HCEC 1CT (cell line): ENCODE measurements at regions not wholly inside any gene's neighbourhood (a gene's known extent, or its start where the extent isn't known, plus 50 kb on each side); places are given as distances from the start of the nearest gene placed in this dataset.
"Not testable (repeated sequence)": the region's sequence is repeated elsewhere in the genome, so short reads cannot be mapped to it uniquely, and the experiment has no call there.

Experiments used
- DNase-seq: peaks from one replicate; pipeline ENCODE4 v3.0.0-alpha.2; 2017

- DNase-seq, result no peak
Measured at GRCh38 chr6:101116337-101116736, 235.2 kb upstream of the ASCC3 start.

GRCh38 chr6:101117393-101118135 is 236.4 kb upstream of the ASCC3 start:
- DNase-seq, result no peak

DNA sequence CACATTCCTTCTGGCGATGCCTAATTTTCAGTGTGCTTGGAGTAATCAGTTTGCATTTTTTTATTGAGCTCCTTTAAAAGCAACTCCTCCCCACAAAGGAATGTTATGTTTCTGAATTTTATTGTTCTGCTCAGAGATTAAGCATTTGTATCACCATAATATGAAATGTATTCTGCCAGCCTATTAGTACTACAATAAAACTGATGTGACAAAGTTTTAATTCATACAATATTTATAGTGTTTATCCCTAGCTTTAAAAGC is 236.9 kb upstream of the ASCC3 start:
- DNase-seq, result no peak

DNA sequence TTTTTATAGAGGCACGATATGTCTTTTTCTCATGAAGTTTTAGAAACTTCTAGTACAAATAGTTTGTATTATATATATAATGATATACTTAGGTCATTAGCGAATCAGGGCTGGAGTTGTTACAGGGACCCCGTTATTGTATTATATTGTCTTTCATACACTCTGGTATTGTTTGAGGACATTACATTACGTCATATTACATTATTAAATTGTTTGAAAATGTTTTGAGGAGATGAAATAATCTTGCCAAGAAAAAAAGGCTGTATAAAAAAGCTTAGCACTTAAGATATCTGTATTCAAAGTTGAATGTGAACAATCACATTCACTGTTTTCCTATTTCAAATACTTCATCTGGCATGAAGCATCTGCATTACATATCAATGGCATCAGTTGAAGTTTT is 239.6 kb upstream of the ASCC3 start:
- DNase-seq, result no peak

DNA sequence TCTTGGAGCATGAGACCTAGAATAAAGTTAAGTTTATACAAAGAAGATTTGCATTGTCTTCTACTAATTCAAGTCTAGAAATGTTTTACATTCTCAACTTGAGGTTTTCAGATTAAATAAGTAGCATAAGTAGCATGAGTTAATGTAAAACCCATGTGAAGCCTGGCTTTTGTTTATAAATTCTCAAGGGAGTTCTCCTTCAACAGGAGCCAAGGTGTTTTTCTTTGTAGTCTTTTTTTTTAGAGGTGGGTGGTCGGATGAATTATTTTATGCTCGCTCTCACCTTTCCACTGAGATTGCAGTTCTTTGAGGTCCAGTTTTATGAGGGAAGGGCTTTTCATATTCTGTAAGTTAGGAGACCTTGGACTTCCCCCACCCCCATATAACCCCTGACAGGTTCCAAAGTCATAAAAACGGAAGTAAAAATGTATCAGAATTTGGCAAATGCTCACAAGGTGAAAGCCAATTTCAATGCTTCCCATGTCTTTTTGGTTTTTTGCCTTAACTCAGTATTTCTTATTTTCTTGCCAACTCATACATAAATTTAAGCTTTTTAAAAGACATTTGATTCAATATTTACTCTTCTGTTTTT is 244.3 kb upstream of the ASCC3 start:
- DNase-seq, result no peak

DNA sequence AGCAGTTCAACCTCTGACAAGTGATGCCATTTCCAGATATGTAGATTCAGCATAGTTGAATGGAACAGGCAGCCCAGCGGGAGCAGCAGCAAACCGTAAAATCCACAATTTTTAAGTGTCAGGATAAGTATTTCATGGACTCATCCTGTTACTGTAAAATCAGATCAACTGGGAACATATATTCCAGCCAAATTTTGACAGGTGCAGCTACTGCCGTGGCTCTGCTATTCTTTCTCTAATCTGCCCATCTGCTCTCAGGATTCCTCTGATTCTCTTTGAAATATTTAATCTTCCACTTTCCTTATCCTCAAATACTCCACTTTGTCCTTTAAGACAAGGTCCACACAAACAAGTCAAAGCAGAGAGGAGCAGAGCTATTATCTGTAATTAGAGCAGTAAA is 245.4 kb upstream of the ASCC3 start:
- DNase-seq, result no peak

GRCh38 chr6:101129851-101130250 is 248.7 kb upstream of the ASCC3 start:
- no peak for DNase-seq

- peak; percentile 95 for DNase-seq
Measured at GRCh38 chr6:101146389-101146788, 247.1 kb upstream of the GRIK2 start.

DNA sequence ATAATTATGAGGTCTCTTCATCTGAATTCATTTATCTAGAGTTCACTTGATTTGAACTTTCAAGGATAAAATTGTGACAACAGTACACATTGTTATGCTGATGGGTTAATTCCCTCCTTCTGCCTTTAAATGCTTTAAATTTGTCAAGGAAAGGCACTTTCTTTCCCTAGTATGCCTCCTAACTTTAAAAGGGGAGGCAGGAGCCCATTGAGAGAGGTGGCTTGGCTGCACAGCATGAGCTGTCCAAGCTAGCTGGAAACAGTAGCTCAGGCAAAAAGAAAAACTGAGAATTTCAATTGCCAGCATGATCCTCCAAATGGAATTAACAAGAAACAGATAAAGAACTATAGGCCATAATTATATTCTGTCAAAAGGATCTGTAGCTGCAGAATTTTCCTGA is 243.3 kb upstream of the GRIK2 start:
- DNase-seq, result no peak

DNA sequence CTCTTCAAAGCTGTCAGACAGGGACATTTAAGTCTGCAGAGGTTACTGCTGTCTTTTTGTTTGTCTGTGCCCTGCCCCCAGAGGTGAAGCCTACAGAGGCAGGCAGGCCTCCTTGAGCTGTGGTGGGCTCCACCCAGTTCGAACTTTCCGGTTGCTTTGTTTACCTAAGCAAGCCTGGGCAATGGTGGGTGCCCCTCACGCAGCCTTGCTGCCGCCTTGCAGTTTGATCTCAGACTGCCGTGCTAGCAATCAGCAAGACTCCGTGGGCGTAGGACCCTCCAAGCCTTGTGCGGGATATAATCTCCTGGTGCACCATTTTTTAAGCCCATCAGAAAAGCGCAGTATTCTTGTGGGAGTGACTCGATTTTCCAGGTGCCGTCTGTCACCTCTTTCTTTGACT is 235.9 kb upstream of the GRIK2 start:
- not testable (repeated sequence) for DNase-seq

GRCh38 chr6:101163611-101164010 is 229.9 kb upstream of the GRIK2 start:
- peak; percentile 30 for DNase-seq

- no peak for DNase-seq
Measured at GRCh38 chr6:101167638-101168037, 225.9 kb upstream of the GRIK2 start.

GRCh38 chr6:101171049-101171448 is 222.5 kb upstream of the GRIK2 start:
- not testable (repeated sequence) for DNase-seq

- DNase-seq, result peak; percentile 44
Measured at GRCh38 chr6:101178748-101179147, 214.8 kb upstream of the GRIK2 start.

- no peak for DNase-seq
Measured at GRCh38 chr6:101181006-101181405, 212.5 kb upstream of the GRIK2 start.

GRCh38 chr6:101188285-101188798 is 205.2 kb upstream of the GRIK2 start:
- DNase-seq, result not testable (repeated sequence)

GRCh38 chr6:101195588-101195987 is 197.9 kb upstream of the GRIK2 start:
- DNase-seq, result peak; percentile 78

GRCh38 chr6:101199441-101199840 is 194.1 kb upstream of the GRIK2 start:
- no peak for DNase-seq

GRCh38 chr6:101202867-101203374 is 190.6 kb upstream of the GRIK2 start:
- no peak for DNase-seq

DNA sequence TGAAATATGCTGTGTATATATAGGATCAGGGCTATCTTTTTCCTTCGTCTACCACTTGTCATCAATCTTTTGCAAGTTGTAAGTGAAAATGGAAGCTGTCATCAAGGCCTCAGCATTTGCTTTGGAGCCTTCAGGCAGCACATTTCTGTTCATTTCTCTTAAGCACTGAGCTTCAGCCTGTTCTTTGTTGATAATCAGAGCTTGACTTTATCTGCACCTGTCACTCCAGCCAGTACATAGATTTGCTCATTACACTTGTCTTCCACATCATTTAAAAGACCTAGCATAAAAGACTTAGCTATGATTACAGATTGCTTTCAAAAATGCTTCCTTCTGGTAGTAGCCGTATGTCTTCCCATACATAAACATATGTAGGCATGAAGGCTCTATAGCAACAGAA is 189.8 kb upstream of the GRIK2 start:
- no peak for DNase-seq

DNA sequence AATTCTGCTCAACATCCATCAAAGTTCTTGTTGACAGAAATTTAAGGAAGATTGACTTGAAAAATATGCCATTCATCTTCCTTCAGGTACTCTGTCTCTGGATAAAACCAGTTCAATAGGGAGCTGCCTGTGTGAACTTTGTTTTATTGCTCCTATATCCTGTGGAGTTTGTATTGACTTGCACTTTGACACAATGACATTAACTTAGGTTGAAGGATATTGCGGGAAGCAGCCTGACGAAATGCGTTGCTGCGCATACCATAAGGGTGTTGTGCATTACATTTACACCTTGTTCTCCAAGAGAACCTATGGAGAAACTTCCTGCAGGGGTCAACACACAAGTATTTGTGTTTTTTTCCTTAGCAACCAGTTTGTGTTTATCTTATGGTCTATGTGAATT is 185.4 kb upstream of the GRIK2 start:
- no peak for DNase-seq

- no peak for DNase-seq
Measured at GRCh38 chr6:101212640-101213039, 180.9 kb upstream of the GRIK2 start.

DNA sequence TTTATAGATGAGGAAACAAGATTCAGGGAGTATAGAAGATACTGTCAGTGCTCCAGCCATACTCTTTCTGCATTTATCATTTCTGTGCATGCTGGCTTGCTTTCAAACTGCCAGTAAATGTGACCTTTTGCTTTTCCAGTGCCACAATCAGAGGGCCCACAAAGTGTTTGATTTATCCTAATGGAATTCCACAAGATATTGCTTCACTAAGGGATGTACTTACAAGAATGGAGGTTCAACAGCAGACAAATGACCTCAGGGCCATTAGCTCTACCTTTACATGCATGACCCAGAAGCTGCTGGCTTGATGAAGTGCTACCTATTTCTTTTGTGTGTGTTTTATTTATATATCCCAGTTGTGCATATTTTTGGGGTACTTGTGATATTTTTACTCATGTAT is 171.5 kb upstream of the GRIK2 start:
- no peak for DNase-seq

GRCh38 chr6:101224751-101225150 is 168.8 kb upstream of the GRIK2 start:
- no peak for DNase-seq

DNA sequence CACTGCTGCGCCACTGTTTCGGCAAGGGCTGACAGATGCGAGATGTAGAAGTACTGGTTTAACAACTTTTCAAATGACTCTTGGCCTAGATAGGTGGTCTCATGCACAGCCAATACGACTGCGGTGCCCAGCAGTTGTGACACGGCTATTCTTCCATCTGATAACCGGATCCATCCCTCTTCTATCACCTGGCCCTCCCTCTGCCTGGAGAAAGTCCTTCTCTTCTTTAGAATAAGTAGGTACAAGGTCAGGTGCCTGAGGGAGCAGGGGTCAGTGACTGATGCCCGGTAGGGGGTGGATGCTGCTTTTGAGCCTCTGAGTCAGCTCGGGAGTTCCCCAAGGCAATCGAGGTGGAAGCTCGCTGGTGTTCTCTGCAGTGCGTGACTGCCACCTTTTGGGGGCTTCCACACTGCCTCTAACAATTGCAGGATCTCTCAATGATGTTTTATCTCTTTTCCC is 166.8 kb upstream of the GRIK2 start:
- peak; percentile 62 for DNase-seq
